GM12874 (cell line): ENCODE measurements at regions not wholly inside any gene's neighbourhood (a gene's known extent, or its start where the extent isn't known, plus 50 kb on each side); places are given as distances from the start of the nearest gene placed in this dataset.

Source experiments
- CTCF ChIP-seq: IDR thresholded peaks from 2 replicates; pipeline ENCODE4 v1.5.1; 2011; ENCODE audit warnings: low read depth, mild to moderate bottlenecking, control low read depth, low read length, moderate library complexity; ENCODE audit not compliant: insufficient read depth

GRCh38 chr2:60095903-60096302 is 457.6 kb downstream of the BCL11A start:
- TF ChIP-seq CTCF, result no peak

GRCh38 chr2:60095202-60095815 is 458.1 kb downstream of the BCL11A start:
- TF ChIP-seq CTCF, result no peak

GRCh38 chr2:60094450-60094929 is 459.0 kb downstream of the BCL11A start:
- TF ChIP-seq CTCF, result no peak

- TF ChIP-seq CTCF, result no peak
Measured at GRCh38 chr2:60092781-60093180, 460.7 kb downstream of the BCL11A start.

- no peak for TF ChIP-seq CTCF
Measured at GRCh38 chr2:60091894-60092293, 461.6 kb downstream of the BCL11A start.

- no peak for TF ChIP-seq CTCF
Measured at GRCh38 chr2:60091266-60091665, 462.2 kb downstream of the BCL11A start.

- TF ChIP-seq CTCF, result no peak
Measured at GRCh38 chr2:60079562-60079961, 473.9 kb downstream of the BCL11A start.
